ENCODE measurements at regions not wholly inside any gene's neighbourhood (a gene's known extent, or its start where the extent isn't known, plus 50 kb on each side); places are given as distances from the start of the nearest gene placed in this dataset.

DNA sequence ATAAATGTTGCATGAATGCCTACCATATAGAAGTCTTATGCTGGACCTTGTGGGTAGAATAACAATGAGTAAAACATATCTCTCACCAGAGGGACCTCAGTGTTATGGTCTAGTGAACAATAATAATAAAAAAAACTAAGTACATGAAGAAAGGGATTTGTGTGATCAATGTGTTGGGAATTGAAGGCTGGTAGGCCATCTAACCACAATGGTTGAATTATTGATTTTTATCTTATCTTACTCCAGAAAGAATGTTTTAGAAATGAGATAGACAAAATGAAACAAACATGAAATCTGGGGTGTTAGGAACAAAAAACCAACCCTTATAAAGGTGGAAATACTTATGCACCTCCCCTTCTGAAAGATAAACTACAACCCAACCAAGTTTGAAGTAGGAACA, 243.9 kb upstream of the LRIG3 start:
- Histone ChIP-seq H3K36me3 (no peaks in the 10 kb centered on the region), H3K9me3 (no peaks in the 10 kb centered on the region), H3K27ac (no peak overlapping the region), H3K4me1 (ENCODE audit: control insufficient read depth in 1 of 2, insufficient read depth in 1 of 2, low read depth in 1 of 2, low read length in 1 of 2) (no peaks in the 10 kb centered on the region), H3K27me3 (no peaks in the 10 kb centered on the region), H3K4me3 (ENCODE audit: low read depth in 1 of 2, low read length in 1 of 2) (no peak overlapping the region)
- TF ChIP-seq, protein P1, sequence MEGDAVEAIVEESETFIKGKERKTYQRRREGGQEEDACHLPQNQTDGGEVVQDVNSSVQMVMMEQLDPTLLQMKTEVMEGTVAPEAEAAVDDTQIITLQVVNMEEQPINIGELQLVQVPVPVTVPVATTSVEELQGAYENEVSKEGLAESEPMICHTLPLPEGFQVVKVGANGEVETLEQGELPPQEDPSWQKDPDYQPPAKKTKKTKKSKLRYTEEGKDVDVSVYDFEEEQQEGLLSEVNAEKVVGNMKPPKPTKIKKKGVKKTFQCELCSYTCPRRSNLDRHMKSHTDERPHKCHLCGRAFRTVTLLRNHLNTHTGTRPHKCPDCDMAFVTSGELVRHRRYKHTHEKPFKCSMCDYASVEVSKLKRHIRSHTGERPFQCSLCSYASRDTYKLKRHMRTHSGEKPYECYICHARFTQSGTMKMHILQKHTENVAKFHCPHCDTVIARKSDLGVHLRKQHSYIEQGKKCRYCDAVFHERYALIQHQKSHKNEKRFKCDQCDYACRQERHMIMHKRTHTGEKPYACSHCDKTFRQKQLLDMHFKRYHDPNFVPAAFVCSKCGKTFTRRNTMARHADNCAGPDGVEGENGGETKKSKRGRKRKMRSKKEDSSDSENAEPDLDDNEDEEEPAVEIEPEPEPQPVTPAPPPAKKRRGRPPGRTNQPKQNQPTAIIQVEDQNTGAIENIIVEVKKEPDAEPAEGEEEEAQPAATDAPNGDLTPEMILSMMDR (IDR thresholded peaks at IDR 0.05), result no peak

DNA sequence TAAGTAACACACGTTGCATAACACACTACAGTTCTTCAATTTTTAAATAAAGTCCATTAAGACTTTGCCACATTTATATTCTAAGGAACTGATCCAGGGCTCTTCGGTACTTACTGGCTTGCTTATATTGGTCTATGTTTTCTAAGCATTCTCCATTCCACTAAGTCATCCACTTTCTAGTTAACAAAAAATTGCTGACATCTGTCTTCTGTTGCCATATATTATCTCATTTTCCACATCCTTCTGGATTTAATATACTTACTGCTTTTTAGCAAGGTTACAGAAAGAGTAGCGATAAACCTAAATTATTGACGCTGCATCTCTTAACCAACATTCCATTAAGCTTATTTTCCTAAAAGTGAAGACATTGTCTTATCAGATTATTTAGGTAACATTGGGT, 238.4 kb upstream of the LRIG3 start:
- no peaks in the 10 kb centered on the region for H3K9me3 ChIP-seq
- H3K4me3 ChIP-seq (ENCODE audit: low read depth in 1 of 2, low read length in 1 of 2), result no peak overlapping the region
- no peaks in the 10 kb centered on the region for H3K27me3 ChIP-seq
- no peaks in the 10 kb centered on the region for H3K4me1 ChIP-seq (ENCODE audit: control insufficient read depth in 1 of 2, insufficient read depth in 1 of 2, low read depth in 1 of 2, low read length in 1 of 2)
- H3K36me3 ChIP-seq, result no peaks in the 10 kb centered on the region
- TF ChIP-seq, protein P1 (IDR thresholded peaks at IDR 0.05), result no peak
- no peak overlapping the region for H3K27ac ChIP-seq

DNA sequence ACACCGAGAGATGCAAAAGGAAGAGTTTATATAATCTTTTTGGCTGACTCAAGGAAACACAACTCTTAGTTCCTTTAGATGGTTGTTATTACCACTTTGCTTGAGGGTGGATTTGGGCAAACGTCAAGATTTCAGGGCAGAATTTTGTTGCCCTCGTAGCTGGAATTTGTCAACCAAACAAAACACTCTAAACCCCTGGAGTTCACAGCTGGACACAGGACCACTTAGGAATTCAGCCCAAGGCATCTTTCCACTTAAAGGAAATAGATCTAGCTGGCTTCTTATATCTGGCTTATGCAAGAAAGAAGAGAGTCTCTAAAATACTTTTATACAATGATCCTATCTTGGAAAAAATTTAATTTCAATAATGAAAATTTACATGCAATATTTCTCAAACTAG, 237.8 kb upstream of the LRIG3 start:
- Histone ChIP-seq H3K27me3 (no peaks in the 10 kb centered on the region), H3K36me3 (no peaks in the 10 kb centered on the region), H3K4me1 (ENCODE audit: control insufficient read depth in 1 of 2, insufficient read depth in 1 of 2, low read depth in 1 of 2, low read length in 1 of 2) (no peaks in the 10 kb centered on the region), H3K27ac (no peak overlapping the region), H3K4me3 (ENCODE audit: low read depth in 1 of 2, low read length in 1 of 2) (no peak overlapping the region), H3K9me3 (no peaks in the 10 kb centered on the region)
- TF ChIP-seq, protein P1 (IDR thresholded peaks at IDR 0.05), result no peak

DNA sequence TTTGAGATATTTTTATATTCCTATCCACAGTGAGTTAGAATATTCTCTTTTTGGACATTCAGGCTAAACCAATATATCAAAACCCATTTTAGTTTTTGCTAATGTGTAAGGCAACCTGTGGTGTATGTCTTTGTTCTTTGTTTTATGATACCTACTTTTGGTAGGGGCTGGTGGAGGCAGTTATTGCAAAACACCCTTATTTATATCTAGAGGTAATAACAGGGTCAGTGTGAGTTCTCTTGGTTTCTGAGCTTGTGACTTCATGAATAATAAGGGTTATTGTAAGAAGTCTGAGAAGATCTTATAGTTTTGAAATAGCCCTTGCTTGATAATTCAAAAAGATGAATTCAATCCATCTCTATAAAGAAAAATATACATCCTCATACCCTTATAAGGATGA, 235.1 kb upstream of the LRIG3 start:
- Histone ChIP-seq H3K27me3 (no peaks in the 10 kb centered on the region), H3K9me3 (no peaks in the 10 kb centered on the region), H3K4me1 (ENCODE audit: control insufficient read depth in 1 of 2, insufficient read depth in 1 of 2, low read depth in 1 of 2, low read length in 1 of 2) (no peaks in the 10 kb centered on the region), H3K27ac (no peak overlapping the region), H3K36me3 (no peaks in the 10 kb centered on the region), H3K4me3 (ENCODE audit: low read depth in 1 of 2, low read length in 1 of 2) (no peak overlapping the region)
- TF ChIP-seq, protein P1 (IDR thresholded peaks at IDR 0.05), result no peak

DNA sequence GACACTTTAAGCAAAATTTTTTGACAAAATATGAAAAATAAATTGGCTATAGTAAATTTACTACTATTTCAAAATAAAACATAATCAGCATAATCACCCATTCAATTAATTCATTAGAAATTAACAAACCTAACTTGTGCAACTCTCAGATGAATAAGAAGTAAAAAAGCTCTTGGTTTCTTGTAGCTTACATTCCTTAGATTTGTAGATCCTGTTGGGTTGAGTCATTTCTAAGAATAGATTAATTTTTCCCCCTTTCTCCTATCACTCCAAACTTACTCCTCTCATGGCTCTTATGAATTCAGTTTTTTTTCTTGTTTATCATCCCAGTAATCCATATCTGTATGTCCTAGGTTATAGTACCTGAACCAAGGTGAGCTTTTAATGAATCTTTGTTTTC, 230.9 kb upstream of the LRIG3 start:
- Histone ChIP-seq H3K4me1 (ENCODE audit: control insufficient read depth in 1 of 2, insufficient read depth in 1 of 2, low read depth in 1 of 2, low read length in 1 of 2) (peaks cover 0 to 12% of the 10 kb centered on the region in 2 experiments), H3K9me3 (no peaks in the 10 kb centered on the region), H3K4me3 (ENCODE audit: low read depth in 1 of 2, low read length in 1 of 2) (no peak overlapping the region), H3K27me3 (no peaks in the 10 kb centered on the region), H3K36me3 (no peaks in the 10 kb centered on the region), H3K27ac (no peak overlapping the region)
- TF ChIP-seq, protein P1 (IDR thresholded peaks at IDR 0.05), result no peak
